Astrocyte (in vitro differentiated cells and primary cell): ENCODE measurements at regions not wholly inside any gene's neighbourhood (a gene's known extent, or its start where the extent isn't known, plus 50 kb on each side); places are given as distances from the start of the nearest gene placed in this dataset.

Experiments used
- DNase-seq: peaks from one replicate; pipeline ENCODE4 v3.0.0-alpha.2; 2010; ENCODE audit warnings: low read depth
- FAIRE-seq: peaks from 2 replicates; lab custom pipeline; 2011; peaks lifted over from hg19 to GRCh38; lab: Jason Lieb, UNC
- H2AFZ ChIP-seq: 2 replicates; pipeline ENCODE4 v1.6.0; 2012; ENCODE audit warnings: low read depth, low read length, inconsistent platforms
- H3K27ac ChIP-seq: 2 replicates; pipeline ENCODE4 v1.5.1; 2011; ENCODE audit warnings: low read depth, low read length, inconsistent platforms
- H3K27me3 ChIP-seq: 2 replicates; pipeline ENCODE4 v1.6.0; 2011; ENCODE audit warnings: low read length, inconsistent platforms; ENCODE audit not compliant: insufficient read depth
- H3K36me3 ChIP-seq: 2 replicates; pipeline ENCODE4 v1.5.1; 2011; ENCODE audit warnings: low read length, inconsistent platforms; ENCODE audit not compliant: insufficient read depth
- H3K4me1 ChIP-seq: 2 replicates; pipeline ENCODE4 v1.5.1; 2011; ENCODE audit warnings: low read length, inconsistent platforms; ENCODE audit not compliant: insufficient read depth
- H3K4me2 ChIP-seq: 2 replicates; pipeline ENCODE4 v1.6.0; 2012; ENCODE audit warnings: low read length, inconsistent platforms
- H3K4me3 ChIP-seq: 2 replicates; pipeline ENCODE4 v1.5.1; 2011; ENCODE audit warnings: low read depth, mild to moderate bottlenecking, low read length, inconsistent platforms; ENCODE audit not compliant: insufficient read depth
- H3K79me2 ChIP-seq: 2 replicates; pipeline ENCODE4 v1.6.0; 2012; ENCODE audit warnings: mild to moderate bottlenecking, low read length, inconsistent platforms; ENCODE audit not compliant: insufficient read depth
- H3K9ac ChIP-seq: 2 replicates; pipeline ENCODE4 v1.6.0; 2012; ENCODE audit warnings: mild to moderate bottlenecking, low read length, inconsistent platforms
- H3K9me3 ChIP-seq: 2 replicates; pipeline ENCODE4 v1.5.1; 2012; ENCODE audit warnings: low read depth, mild to moderate bottlenecking, low read length, inconsistent platforms; ENCODE audit not compliant: insufficient read depth
- H4K20me1 ChIP-seq: 2 replicates; pipeline ENCODE4 v1.6.0; 2012; ENCODE audit warnings: low read length, inconsistent platforms; ENCODE audit not compliant: insufficient read depth
- H3K27ac Mint-ChIP-seq: one replicate; pipeline ENCODE4 v1.8.0; 2021; ENCODE audit warnings: mild to moderate bottlenecking, mixed read lengths; ENCODE audit not compliant: unreplicated experiment
- H3K27me3 Mint-ChIP-seq: one replicate; pipeline ENCODE4 v1.8.0; 2021; ENCODE audit warnings: low read depth, mixed read lengths; ENCODE audit not compliant: unreplicated experiment
- H3K36me3 Mint-ChIP-seq: one replicate; pipeline ENCODE4 v1.8.0; 2021; ENCODE audit warnings: low read depth, mixed read lengths; ENCODE audit not compliant: unreplicated experiment
- H3K4me1 Mint-ChIP-seq: one replicate; pipeline ENCODE4 v1.8.0; 2021; ENCODE audit warnings: low read depth, mixed read lengths; ENCODE audit not compliant: unreplicated experiment
- H3K4me3 Mint-ChIP-seq: one replicate; pipeline ENCODE4 v1.8.0; 2021; ENCODE audit warnings: mild to moderate bottlenecking, moderate library complexity, mixed read lengths; ENCODE audit not compliant: unreplicated experiment
- H3K9me3 Mint-ChIP-seq: one replicate; pipeline ENCODE4 v1.8.0; 2021; ENCODE audit warnings: mild to moderate bottlenecking, mixed read lengths; ENCODE audit not compliant: unreplicated experiment
- CTCF ChIP-seq: IDR thresholded peaks from 2 replicates; pipeline ENCODE4 v1.5.1; 2011; ENCODE audit warnings: low read depth, mild to moderate bottlenecking, inconsistent platforms, low read length, moderate library complexity; ENCODE audit not compliant: insufficient read depth
- EZH2 ChIP-seq: IDR thresholded peaks from 2 replicates; pipeline ENCODE4 v1.6.1; 2012; ENCODE audit warnings: mild to moderate bottlenecking, low read length, inconsistent platforms; ENCODE audit not compliant: insufficient read depth

GRCh38 chr6:156336733-156337132, 440.4 kb upstream of the ARID1B start:
- Histone ChIP-seq H3K4me2 (no peak overlapping the region), H3K9ac (no peak overlapping the region), H4K20me1 (no peaks in the 10 kb centered on the region), H2AFZ (no peak overlapping the region), H3K27me3 (no peaks in the 10 kb centered on the region), H3K4me3 (no peak overlapping the region), H3K79me2 (no peaks in the 10 kb centered on the region), H3K36me3 (no peaks in the 10 kb centered on the region), H3K4me1 (no peaks in the 10 kb centered on the region), H3K27ac (no peak overlapping the region), H3K9me3 (peaks cover 7% of the 10 kb centered on the region)
- H3K4me1 Mint-ChIP-seq: peaks cover 10% of the 10 kb centered on the region
- H3K27ac Mint-ChIP-seq: no peak overlapping the region
- H3K27me3 Mint-ChIP-seq: peaks cover 25% of the 10 kb centered on the region
- DNase-seq (no peak), FAIRE-seq (no peak)
- H3K9me3 Mint-ChIP-seq: peaks cover 8% of the 10 kb centered on the region
- no peak overlapping the region for H3K4me3 Mint-ChIP-seq
- H3K36me3 Mint-ChIP-seq: no peaks in the 10 kb centered on the region
- TF ChIP-seq CTCF (no peak), EZH2 (no peak)

- TF ChIP-seq CTCF: no peak
- no peak overlapping the region for H3K9ac ChIP-seq
- H3K27me3 ChIP-seq: no peaks in the 10 kb centered on the region
- H3K36me3 Mint-ChIP-seq: no peaks in the 10 kb centered on the region
- H3K9me3 ChIP-seq: peaks cover 7% of the 10 kb centered on the region
- peaks cover 11% of the 10 kb centered on the region for H3K9me3 Mint-ChIP-seq
- no peak overlapping the region for H3K4me3 Mint-ChIP-seq
- FAIRE-seq (no peak), DNase-seq (no peak)
- no peak overlapping the region for H3K27ac ChIP-seq
- H3K4me3 ChIP-seq: no peak overlapping the region
- H4K20me1 ChIP-seq: no peaks in the 10 kb centered on the region
- H3K27ac Mint-ChIP-seq: no peak overlapping the region
- H3K36me3 ChIP-seq: no peaks in the 10 kb centered on the region
- H3K4me2 ChIP-seq: no peak overlapping the region
- no peaks in the 10 kb centered on the region for H3K4me1 ChIP-seq
- H2AFZ ChIP-seq: no peak overlapping the region
- H3K4me1 Mint-ChIP-seq: peaks cover 10% of the 10 kb centered on the region
- H3K27me3 Mint-ChIP-seq: peaks cover 20% of the 10 kb centered on the region
- H3K79me2 ChIP-seq: no peaks in the 10 kb centered on the region
Observed at GRCh38 chr6:156336089-156336488, 441.1 kb upstream of the ARID1B start.

- TF ChIP-seq CTCF: no peak
- TF ChIP-seq EZH2: no peak
- peaks cover 16% of the 10 kb centered on the region for H3K27me3 Mint-ChIP-seq
- Histone ChIP-seq H3K4me3 (no peak overlapping the region), H3K4me1 (no peaks in the 10 kb centered on the region), H4K20me1 (no peaks in the 10 kb centered on the region), H3K9ac (no peak overlapping the region), H3K79me2 (no peaks in the 10 kb centered on the region), H2AFZ (no peak overlapping the region), H3K36me3 (no peaks in the 10 kb centered on the region), H3K27me3 (no peaks in the 10 kb centered on the region), H3K9me3 (peaks cover 7% of the 10 kb centered on the region), H3K27ac (no peak overlapping the region), H3K4me2 (no peak overlapping the region)
- no peak overlapping the region for H3K27ac Mint-ChIP-seq
- H3K9me3 Mint-ChIP-seq: peaks cover 15% of the 10 kb centered on the region
- FAIRE-seq (no peak), DNase-seq (no peak)
- H3K4me3 Mint-ChIP-seq: no peak overlapping the region
- peaks cover 10% of the 10 kb centered on the region for H3K4me1 Mint-ChIP-seq
- no peaks in the 10 kb centered on the region for H3K36me3 Mint-ChIP-seq
Observed at GRCh38 chr6:156334966-156335365, 442.2 kb upstream of the ARID1B start.
